Left lobe of liver (tissue), 2 donors: ENCODE measurements at regions not wholly inside any gene's neighbourhood (a gene's known extent, or its start where the extent isn't known, plus 50 kb on each side); places are given as distances from the start of the nearest gene placed in this dataset.
A peak's percentile ranks its signal among the peaks of the same experiment; 100 is the strongest.

Experiments
- ATAC-seq: fragments of 200-7000 bp; cut with Tn5 transposase; one replicate; pipeline ENCODE4 v1.9.1; 2020; ENCODE audit warnings: mild to moderate bottlenecking, moderate library complexity
- DNase-seq: peaks from one replicate; pipeline ENCODE4 v3.0.0-alpha.2; 2020; ENCODE audit warnings: low spot score
- donor health status: DM: no; HTN: no; CAD: no; lungs with moderate emphysema.
- donor health status: DM: no; HTN: yes; CAD: no.

DNA sequence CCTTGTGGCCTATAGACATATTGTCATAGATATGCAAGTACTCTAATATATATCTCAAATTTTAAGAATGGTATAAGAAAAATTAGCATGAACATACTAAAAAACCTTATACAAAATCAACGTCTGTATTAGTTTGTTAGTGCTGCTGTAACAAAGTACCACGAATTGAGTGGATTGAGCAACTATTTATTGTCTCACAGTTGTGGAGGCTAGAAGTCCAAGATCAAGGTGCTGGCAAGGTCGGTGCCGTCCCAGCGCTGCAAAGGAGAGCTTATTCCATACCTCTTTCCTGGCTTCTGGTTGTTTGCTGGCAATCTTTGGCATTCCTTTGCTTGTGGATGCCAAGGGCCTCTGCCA, 317.6 kb upstream of the FERMT1 start:
- ATAC-seq, result no peak

DNA sequence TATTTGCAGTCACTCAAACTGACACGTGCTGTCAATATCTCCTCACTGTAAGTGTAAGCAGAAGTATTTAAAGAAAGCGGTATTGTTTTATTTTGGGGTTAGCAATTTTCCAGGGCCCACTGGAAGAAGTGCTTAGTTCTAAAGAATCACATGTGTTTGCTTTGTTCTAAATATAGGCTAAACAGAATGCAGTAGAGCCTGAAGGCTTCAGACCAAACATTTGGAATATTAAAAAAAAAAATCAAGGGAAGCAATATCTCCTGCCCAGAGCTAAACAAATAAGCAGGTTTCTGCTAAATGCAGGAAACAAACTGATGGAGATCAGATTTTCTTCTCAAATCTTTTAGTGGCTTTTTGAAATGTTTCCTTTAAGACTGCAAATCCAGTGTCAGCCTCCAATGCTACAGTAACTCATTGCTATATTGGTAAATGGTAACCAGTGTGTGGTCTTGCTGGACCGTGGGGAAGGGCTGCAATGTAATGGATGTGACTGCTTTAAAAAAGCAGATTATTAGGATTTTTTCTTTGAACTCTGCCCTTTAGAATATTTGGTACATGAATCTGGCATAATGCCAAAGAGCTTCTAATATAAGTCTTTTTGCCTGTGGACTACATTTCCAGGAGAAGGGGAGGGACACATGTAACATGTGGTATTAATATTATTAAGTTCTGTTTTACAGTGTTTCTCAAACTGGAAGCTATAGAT, 317.1 kb upstream of the FERMT1 start:
- no peak for ATAC-seq
- DNase-seq, result no peak

More for the DNA sequence above, 317.6 kb upstream of the FERMT1 start:
- DNase-seq, result no peak

DNA sequence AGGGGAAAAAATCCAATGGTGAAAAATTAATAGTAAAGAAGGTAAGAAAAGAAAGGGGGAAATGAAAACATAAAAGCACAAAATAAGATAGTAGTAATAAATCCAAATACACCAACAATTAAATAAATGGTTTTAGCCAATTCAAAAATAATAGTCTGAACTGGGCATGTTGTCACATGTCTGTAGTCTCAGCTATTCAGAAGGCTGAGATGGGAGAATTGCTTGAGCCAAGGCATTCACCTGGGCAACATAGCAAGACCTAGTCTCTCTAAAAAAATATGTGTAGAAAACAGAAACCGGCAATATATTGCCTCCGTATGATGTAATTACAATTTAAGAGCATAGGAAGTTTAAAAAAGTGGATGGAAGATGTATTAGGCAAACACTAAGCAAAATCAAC, 311.3 kb upstream of the FERMT1 start:
- DNase-seq, result no peak
- ATAC-seq, result no peak

DNA sequence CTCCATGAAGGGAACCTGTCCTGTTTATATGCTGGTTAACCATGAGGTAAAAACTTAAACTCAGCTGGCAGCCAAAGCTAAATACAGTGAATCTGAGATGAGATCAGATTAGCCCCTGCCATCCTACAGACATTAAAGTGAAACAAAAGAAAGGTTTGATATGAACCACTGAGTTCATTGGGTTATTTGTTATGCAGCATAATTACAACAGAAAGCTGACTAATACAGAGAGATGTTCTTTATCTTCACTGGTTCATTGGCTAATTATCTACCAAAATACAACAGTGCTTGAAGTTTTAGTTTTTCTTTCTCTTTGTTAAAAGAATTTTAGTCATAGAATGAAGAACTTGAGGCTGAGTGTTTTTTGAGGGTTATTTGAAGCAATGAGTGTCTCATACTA, 307.6 kb upstream of the FERMT1 start:
- ATAC-seq, result no peak
- no peak for DNase-seq

DNA sequence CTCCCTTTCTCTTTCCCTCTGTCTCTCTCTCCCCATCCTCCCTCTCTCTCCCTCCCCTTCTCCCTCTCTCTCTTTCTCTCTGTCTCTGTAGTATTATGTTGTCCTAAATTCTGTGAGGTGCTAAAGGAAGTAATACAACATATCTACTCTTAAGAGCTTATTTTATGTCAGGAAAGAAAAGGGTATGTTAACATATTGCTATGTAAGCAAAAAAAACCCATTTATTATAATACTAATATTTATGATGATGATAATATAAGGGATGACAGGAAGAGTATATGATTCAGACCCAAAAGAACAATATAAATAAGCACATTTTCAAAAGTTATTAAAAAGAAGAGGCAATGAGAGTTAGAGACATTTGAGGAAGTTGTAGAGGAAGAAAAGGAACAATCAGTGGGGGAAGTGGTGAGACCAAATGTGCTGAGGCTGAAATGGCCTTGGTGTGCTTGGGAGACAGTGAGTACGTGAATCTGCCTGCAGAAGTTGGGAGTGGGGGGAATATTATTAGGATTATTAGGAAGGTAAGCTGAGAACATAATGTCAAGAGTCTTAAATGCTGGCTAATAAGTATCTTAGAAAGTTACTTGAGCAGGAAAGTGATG, 303.6 kb upstream of the FERMT1 start:
- no peak for DNase-seq
- ATAC-seq, result no peak

DNA sequence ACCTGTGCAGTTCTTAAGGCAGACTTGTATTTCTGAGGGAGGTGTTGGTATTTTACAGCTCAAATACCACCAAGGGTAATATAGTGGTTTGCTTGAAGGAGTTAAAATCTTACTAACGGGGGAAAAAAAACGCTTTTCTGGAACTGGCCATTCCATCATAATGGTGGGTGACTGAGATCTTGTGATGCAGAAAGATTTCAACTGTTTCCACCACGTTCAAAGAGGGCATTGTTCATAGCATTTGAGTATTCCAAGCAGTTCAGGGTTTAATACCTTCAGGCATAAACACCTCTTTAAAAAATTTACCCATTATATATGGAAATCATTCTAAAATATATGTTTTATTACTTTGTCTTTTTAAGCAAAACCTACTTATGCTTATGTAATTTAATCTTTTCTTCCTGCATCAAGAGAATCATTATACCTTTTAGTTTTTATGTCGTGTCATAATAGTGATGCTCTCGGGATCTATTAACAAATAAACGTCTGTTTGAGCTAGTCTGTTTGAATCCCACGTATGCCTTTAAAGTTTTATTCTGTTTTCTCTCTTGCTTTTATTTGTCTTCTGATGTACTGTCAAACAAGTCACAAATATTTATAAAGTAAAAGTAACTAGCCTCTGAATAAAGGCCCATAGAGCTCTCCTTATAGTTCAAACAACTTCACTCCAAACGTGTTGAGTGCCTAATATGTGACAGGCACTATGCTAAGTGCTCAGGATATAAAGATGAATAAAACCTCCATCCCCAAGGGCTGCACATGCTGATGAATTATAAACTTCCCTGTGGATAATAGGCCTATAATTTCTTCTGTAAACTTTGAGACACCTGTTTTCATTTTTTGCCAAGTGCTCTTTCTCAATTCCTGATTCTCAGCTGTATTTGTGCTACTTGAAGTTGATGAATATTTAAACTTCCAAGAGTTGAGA, 298.8 kb upstream of the FERMT1 start:
- DNase-seq (no peak), ATAC-seq (no peak)

DNA sequence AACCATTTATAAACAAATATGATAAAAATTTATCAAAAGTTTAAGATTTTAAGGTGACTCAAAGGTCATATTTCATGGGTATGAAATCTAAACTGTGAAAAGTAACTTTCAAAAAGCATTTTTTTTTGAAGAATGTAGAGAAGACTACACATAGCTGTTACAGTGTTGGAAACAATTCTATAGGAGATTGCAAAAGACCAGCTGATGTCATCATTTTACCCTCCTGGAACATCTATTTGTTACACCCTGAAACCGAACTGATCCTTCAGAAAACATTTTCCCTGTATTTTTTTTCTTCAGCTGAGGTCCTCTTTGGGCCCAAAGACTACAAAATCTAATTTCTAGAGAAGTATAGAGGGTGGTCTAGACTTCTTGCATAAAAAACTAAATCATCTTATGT, 297.5 kb upstream of the FERMT1 start:
- ATAC-seq (no peak), DNase-seq (no peak)

DNA sequence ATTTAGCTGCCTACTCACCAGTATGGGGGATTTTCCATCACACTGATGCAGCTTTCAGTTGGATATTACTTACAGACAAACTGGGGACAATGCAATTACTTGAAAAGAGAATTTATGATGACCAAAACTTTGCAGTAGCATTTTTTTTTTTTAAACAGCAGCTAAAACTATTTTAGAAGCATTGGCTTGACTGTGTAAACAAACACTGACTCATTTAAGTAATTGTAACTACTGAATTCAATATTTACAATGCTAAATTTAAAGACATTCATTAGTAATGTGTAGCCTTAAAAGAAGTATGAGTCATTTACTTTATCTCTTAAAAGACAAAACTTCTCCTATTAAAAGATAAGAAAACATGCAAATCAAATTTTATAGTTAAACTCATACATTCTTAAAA, 295.9 kb upstream of the FERMT1 start:
- ATAC-seq (no peak), DNase-seq (no peak)

DNA sequence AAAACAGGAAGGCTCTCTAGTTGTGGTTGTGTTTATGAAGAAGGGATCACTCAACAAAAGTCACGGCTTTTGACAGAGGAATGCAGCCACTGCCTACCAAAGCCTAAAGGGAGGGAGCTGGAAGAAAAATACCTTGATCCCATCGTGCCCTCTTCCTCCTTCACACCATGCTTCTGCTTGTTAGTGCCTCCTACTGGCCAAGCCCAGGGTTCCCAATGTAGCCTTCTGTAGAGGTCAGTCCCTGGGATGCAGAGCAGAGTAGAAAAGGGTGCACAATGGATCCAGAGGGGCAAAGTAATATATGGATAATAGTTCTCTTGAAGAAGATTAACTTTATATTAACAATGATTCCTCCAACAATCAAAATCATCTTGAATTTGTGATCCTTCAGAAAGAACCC, 293.5 kb upstream of the FERMT1 start:
- ATAC-seq (peak; percentile 43), DNase-seq (no peak)

DNA sequence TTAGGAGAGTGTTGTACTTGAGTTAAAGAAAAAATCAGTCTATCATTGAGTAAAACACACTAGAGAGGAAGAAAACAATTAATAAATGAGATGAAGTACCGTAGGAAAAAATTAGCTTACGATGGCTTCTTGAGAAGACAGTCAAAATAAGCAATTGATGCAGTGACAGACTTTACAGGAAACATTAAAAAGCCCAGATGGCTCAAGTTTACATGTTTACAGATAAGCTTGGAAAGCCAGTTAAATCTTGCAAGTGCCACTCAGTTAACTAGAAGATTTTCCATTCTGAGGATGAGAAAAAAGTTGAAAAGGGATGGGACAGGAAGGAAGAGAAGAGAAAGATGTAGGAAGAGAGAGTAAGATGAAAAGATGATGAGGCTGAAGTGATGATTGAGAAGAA, 288.8 kb upstream of the FERMT1 start:
- no peak for ATAC-seq
- no peak for DNase-seq

DNA sequence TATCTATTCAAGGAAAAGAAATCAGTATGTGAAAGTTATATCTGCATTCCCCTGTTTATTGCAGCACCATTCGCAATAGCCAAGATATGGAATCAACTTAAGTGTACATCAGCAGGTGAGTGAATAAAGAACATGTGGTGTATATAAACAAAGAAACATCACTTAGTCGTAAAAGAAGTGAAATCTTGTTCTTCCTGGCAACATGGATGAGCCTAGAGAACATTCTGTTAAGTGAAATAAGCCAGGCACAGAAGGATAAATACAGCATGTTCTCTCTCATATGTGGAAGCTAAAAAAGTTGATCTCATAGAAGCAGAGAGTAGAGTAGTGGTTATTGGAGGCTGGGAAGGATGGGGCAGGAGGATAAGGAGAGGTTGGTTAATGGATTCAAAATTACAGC, 287.9 kb upstream of the FERMT1 start:
- DNase-seq (no peak), ATAC-seq (no peak)

DNA sequence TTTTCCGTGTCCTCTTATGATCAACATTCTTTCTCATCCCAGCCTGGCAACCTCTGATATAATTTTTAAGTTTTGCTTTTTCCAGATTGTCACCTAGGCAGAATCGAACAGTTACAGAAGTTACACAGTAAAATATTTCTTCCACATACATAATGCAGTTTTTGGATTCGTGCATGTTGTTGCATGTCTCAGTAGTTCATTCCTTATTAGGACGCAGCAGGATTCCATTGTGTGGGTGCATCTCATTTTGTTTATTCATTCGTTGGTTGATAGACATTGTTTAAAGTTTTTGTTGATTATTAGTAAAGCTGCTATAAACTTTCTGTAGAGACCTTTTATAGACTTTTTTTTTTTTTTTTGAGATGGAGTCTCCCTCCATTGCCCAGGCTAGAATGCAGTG, 284.3 kb upstream of the FERMT1 start:
- no peak for DNase-seq
- ATAC-seq, result no peak

DNA sequence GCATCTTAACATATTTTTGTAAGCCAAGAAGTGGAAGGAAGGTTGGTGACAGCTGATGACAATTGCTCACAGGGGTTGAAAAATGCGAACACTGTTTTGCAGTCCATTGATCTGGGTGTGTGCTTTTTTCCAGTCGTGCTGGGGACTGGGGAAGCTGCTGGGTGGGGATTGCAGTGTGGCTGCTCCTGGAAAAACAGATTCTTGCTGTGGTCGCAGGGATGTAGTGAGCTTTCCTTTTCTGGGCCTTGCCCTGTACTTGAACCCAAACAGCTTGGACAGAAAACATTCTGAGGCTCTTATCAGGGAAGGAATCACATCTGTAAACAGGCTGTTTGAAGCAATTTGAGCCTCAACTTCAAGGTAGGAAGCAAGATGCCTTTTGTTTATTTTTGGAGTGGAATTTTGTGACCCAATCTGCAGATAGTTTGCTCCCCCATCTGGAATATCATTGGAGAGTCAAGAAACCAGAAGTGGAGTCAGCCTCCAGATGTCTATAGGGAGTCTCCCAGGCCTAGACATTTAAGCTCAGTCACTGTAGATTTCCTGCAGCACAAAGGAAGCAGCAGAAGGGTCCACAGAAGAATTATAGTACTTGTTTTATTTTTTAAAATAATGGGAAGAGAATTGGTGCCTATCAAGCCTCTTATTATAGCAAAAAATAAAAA, 279.2 kb upstream of the FERMT1 start:
- ATAC-seq, result no peak
- DNase-seq, result no peak

DNA sequence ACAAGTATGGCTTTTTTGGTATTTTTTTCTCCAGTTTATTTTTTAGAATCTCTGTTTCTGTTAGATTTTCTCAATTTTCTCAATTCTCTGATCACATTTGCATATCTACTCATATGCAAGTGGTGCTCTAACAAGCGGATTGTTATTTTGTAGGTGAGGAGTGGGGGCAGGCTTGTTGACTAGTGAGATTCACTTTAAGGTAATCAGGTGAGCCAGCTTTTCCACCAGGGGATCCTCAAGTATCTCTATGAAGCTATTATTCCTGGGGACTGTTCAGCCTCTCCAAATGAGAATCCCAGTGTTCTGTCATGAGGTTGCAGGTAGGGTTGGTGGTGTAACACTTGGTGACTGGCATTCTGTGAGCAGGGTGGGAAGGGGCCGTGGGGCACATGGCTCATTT, 274.3 kb upstream of the FERMT1 start:
- ATAC-seq, result no peak
- DNase-seq, result no peak

DNA sequence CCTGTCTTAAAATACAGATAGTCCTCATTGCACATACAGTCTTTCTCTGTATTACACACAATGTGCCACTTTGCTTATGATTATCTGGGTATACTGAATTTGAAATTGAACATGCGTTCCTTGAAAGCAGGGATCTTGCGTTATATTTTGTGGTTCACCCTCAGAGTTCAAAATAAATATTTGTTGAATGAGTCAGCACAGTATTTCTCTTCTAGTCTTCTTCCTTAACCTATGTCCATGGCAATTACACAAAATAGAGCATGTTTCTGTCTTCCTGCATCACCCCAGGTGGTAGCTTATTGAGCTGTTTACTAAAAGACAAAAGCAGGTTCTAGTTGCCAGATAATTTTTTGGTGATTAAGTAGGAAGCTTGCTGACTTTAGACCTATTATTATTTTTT, 272.9 kb upstream of the FERMT1 start:
- DNase-seq (no peak), ATAC-seq (no peak)

DNA sequence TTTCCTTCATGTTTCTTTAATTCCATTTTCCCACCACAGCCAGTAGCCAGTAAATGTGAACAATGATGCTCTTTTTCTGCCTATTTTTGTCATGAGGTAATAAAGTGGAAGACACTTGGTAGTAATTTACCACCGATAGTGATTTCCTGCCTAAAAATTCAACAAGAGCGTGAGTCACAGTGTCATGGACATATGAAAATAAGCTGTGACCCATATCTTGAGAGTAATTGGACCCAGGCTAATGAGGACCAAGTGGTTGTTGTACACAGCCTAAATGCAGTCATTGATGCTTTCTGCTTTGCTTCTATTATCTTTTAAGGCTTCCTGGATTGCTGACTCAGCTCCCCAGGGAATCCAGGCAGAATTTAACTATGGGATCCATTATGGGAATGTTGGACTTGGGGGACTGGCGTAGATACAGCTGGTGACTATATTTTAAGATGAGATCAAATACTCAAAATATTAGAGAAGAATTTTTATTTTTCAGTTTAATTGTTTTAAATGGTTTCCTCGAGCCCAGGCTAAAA, 265.9 kb upstream of the FERMT1 start:
- ATAC-seq (no peak), DNase-seq (no peak)

DNA sequence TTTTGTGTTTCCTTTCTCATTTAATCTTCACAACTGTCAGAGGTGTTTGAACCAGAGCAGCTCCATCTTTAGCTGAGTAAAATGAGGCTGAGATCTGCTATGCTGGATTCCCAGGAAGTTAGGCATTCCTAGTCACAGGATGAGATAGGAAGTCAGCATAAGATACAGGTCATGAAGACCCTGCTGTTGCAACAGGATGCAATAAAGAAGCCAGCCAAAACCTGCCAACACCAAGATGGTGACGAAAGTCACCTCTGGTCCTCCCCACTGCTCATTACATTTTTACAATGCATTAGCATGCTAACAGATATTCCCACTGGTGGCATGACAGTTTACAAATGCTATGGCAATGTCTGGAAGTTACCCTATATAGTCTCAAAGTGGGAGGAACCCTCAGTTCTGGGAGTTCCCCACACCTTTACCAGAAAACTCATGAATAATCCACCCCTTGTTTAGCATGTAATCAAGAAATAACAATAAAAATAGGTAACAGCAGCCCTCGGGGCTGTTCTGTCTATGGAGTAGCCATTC, 262.2 kb upstream of the FERMT1 start:
- ATAC-seq (no peak), DNase-seq (no peak)

DNA sequence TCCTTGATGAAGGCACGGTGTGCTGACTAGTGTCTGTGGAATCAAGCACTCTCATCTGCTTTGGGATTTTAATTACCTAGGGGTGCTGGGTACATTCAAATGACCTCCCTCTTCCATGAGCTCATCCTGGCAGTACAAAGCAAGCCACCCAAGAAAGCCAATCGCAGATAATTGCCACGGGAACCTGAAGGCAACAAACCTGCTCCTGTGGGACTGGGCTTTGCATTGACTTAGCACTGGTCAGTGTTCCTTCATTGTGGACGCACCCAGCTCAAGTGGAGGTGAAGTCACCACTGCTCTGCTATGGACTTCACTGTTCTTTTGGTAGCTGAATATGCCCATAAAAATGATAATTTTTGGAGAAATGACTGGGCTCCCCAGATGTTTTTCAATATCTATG, 261.6 kb upstream of the FERMT1 start:
- ATAC-seq, result no peak
- no peak for DNase-seq

DNA sequence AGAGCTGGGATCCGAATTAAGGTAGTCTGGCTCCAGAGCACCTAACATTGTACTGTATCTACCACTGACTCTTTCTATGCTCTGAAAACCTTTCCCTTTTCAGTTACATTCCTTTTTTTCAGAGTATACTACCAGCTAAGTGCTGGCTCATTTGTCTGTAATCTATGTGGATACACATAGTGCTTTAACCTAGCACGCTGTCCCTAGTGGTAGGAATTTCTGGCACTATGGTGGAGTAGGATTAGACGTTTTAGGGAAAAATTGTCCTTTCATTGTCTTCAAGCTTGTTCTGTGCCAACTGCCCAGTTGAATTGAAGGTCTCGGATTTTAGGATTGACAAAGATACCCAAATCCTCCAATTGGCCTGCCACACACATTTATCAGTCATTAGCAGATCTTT, 259.1 kb upstream of the FERMT1 start:
- no peak for DNase-seq

DNA sequence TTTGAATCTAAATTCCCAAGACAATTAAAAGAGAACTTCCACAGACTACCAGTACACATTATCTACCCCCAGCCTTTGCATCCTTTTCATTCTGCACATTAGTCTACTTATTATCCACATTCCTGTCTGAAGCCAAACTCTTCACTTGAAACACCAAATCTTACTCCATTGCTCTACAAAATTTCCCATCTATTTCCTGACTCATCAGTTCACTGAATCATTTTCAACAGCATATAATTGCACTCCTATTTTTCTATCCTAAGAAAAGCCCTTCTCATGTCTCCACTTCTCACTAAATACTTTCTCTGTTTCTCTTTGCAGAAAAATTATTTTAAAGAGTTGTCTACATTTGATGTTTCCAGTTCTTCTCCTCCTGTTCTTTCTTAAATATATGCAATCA, 239.4 kb upstream of the FERMT1 start:
- no peak for DNase-seq
- no peak for ATAC-seq

More for the DNA sequence above, 259.1 kb upstream of the FERMT1 start:
- peak; percentile 44 for ATAC-seq

DNA sequence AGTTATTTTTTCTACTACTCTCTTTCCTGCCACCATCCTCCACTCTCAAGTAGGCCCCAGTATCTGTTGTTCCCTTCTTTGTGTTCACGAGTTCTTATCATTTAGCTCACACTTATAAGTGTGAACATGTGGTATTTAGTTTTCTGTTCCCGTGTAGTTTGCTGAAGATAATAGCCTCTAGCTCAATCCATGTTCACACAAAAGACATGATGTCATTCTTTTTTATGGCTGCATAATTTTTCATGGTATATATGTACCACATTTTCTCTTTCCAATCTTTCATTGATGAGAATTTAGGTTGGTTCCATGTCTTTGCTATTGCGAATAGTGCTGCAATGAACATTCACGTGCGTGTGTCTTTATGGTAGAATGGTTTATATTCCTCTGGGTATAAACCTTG, 237.9 kb upstream of the FERMT1 start:
- DNase-seq (no peak), ATAC-seq (no peak)
